Stimulated activated CD8-positive, alpha-beta memory T cell treated with anti-CD3 and anti-CD28 coated beads, Interleukin-15, amount 100 ng/mL, for 48 hours (primary cell): ENCODE measurements at regions not wholly inside any gene's neighbourhood (a gene's known extent, or its start where the extent isn't known, plus 50 kb on each side); places are given as distances from the start of the nearest gene placed in this dataset.

ENCODE experiments used
- DNase-seq, 2 donors: peaks; one replicate each; pipeline ENCODE4 v3.0.0-alpha.2; 2020; ENCODE audit warnings: low read depth in 2 of 2

DNA sequence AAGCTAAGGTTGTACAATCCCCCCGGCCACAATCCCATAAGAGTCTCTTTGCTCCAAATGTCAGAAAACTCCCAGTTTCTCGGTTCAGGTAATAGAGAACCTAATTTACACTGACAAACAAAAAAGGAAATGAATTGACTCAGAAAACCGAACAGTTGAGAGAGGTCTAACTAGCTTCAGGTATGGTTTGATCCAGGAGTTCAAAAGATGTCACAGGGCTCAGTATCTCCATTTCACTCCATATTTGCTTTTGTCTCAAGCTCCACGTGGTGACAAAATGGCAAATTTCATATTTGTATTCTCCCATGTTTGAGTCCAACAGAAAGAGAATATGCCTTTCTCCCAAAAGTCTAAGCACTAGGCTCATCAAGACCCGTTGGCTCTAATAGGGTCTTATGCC lies 117.4 kb downstream of the AXIN2 start:
- no peak for DNase-seq

DNA sequence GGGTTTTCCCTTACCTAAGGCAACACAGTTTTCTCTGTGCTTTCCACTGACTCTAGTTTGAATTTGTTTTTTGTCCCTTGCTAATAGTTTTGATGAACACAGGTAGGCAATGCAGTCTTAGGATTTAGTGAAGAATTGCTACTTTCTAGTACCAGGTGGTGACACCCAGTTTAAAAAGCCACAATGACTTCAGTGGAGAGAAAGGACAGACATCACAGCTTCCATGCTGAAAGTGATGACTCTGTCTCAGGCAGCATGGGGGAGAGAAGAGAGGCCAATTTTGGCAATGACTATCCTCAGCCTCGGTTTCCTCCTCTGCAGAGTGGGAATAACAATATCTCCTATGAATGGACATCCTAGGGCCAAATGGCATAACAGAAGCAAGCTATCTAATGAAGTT lies 118.8 kb downstream of the AXIN2 start:
- DNase-seq, result no peak

DNA sequence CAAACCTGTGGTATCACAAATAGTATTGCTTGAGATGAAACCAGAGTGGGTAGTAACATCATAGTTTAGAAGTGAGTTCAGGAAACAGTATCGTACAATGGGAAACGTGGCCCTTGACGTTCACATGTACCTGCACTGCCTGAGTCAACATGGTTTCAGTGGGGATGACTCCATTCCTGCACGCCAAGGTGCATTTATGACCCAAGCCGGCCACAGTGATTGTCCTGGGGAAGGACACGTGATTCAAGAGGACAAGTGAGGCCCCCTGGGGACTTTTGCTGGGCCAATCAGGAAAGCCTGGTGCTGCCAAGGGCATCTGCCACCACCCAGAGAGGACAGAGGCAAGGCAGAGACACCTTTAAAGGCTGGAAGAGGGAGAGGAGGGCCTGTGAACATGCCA lies 119.2 kb downstream of the AXIN2 start:
- DNase-seq, result no peak

DNA sequence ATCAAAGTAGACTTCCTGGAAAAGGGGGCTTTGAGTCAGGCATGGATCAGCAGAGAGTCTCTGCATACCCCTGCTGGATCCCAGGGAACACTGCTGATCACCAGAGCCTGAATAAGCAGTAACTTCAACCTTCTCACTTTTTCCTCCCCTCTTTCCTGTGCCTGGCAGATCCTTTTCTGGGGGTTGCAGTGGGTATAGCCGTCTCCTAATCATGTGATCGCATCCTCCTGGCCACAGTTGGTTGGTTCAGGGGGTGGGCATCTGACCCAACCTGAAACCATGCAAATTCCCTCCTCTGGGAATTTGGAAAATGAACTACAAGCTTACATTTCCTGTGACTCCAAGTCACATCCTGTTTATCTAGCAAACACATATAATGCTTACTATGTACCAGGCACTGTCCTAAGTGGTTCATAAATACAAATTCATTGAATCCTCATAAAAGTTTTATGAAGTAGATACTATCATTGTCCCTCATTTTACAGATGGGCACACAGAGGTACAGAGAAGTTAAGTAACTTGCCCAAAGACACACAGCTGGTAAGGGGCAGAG lies 120.3 kb downstream of the AXIN2 start:
- DNase-seq, result no peak

- DNase-seq, result no peak
Measured at GRCh38 chr17:65438708-65439294, 122.6 kb downstream of the AXIN2 start.

- no peak for DNase-seq
Measured at GRCh38 chr17:65438173-65438572, 123.3 kb downstream of the AXIN2 start.

GRCh38 chr17:65436871-65437270 lies 124.6 kb downstream of the AXIN2 start:
- DNase-seq, result no peak

DNA sequence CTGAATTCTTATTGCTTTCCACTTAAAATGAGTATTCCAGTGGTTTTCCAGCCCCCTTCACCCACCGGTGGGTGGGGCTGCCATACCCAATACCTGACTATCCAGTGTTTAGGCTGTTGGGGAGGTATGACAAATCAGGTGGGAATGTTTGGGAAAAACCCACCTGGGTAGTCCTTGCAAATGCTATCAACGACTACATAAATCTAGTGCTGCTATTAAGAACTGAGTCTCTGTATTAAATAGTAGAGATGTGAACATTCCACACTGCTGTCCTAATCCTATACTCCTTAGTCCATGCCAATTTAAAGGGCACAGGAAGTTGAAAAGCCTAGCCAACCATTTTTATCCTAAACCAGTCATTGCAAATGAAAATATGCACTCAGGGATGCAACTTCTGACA lies 126.6 kb downstream of the AXIN2 start:
- DNase-seq, result no peak

DNA sequence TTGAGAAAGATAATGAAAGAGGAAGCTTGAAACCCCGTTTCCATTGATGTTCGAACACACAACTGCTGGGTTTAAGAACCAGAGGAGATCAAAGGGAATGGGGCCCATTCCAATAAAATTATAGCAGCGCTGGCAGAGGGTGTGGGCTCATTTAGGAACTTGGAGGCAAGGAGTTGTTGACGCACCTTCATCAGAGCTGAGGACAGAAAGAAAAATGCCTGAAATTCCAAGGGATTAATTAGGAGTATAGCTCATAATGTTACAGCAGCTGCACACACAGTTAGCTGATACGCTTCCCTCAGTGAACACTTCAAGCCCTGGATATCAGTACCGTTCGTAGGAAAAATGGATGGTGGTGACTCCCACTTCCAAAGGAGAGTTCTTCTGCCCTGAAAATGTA lies 127.2 kb downstream of the AXIN2 start:
- no peak for DNase-seq

- DNase-seq, result no peak
Measured at GRCh38 chr17:65433592-65433991, 127.9 kb downstream of the AXIN2 start.

DNA sequence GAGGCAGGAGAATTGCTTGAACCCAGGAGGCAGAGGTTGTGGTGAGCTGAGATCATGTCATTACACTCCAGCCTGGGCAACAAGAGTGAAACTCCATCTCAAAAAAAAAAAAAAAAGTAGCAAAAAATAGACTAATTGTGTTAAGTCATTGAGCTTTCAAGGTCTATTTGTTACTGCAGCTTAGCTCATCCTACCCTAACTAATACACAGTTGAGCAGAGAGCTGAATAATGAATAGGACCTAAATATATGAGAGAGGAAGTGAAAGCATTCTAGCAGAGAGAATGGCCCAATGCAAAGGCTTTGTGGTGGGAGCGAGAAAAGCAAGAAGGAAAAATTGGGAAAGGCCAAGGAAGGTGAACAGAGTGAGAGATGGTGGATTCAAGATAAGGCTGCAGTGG lies 128.3 kb downstream of the AXIN2 start:
- no peak for DNase-seq

GRCh38 chr17:65431116-65431515 lies 130.3 kb downstream of the AXIN2 start:
- DNase-seq, result no peak

DNA sequence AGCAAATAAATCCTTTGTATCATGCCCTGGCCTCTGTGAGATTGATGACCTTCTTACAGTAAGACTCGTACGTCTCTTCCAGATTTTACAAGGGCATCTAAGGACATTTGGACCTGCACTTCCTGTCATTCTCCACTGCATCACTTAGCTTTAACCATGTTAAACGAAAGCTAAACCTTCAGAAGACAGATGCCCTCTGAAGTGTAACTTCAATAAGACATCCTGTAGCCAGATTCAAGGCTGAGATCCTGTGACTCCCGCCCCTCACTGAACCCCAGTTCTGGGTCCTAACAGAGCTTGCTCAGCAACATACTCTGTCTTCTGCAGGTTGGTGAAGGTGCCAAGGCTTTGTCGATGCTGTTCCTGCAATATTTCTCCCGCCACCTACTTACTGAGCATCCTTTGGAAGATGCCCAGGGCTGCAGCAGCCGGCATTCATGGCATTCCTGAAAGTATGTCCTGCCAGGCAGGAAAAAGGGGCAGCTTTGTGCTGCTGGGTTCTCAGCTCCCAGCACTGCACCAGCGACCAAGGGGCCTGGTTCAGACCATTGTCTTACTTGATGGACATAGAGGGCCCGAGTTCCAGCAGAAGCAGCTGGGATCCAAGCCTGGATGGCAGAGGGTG lies 131.1 kb downstream of the AXIN2 start:
- DNase-seq, result no peak

- no peak for DNase-seq
Measured at GRCh38 chr17:65423346-65424140, 137.9 kb downstream of the AXIN2 start.

DNA sequence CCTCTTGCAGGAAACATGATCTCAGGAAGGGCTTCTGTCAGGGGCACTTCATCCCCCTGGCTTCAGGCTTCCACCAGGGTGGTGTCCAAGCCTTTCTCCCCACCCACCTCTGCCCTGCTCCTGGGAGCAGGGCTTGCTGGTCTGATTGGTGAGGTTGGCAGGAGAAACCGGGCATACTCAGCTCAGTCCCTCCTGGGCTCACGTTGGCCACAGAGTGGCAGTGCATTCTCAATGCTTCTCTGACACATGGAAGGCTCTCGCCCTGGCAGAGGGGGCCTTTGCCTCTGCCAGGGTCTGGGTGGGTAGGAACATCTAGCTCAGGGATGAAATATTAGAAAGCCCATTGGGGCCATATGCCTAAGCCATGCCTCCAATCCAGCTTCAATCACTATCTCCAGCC lies 142.8 kb downstream of the AXIN2 start:
- DNase-seq, result no peak

- no peak for DNase-seq
Measured at GRCh38 chr17:65417406-65418221, 143.8 kb downstream of the AXIN2 start.

- DNase-seq, result no peak
Measured at GRCh38 chr17:65415991-65416390, 145.5 kb downstream of the AXIN2 start.

DNA sequence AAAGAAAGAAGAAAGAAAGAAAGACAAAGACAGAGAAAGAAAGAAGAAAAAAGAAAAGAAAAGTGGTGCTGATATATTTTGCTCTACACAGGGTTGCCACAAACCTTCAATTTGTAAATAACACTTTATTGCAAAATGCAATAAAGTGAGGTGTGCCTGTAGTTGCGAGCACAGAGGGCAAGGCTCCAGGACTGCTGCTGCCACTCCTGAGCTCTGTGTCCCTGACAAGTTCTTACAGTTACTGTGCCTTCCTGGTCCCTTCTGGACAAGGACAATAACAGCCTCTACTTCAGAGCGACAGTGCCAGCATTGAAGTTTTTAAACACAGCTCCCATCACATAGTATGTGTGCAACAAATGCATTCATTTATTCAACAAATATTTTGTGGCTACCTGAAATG lies 148.1 kb downstream of the AXIN2 start:
- DNase-seq, result no peak

GRCh38 chr17:65409381-65409780 lies 152.1 kb downstream of the AXIN2 start:
- no peak for DNase-seq

DNA sequence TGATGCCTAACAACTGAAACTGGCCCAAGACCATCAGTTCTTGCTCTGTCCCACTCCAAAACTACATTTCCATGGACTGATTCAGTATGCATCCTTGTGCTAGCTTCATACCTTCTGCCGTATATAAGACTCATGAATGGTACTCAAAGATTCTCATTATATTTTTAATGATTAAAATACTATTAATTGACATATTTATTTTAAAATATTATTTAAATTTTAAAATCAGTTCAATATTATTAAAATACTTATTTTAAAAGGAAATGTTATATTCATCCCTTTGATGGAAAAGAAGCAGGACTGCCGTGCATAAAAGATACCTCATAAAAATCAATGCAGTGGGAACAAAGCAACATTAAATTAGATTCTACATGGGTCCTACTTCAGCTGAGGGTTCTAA lies 153.4 kb downstream of the AXIN2 start:
- no peak for DNase-seq

DNA sequence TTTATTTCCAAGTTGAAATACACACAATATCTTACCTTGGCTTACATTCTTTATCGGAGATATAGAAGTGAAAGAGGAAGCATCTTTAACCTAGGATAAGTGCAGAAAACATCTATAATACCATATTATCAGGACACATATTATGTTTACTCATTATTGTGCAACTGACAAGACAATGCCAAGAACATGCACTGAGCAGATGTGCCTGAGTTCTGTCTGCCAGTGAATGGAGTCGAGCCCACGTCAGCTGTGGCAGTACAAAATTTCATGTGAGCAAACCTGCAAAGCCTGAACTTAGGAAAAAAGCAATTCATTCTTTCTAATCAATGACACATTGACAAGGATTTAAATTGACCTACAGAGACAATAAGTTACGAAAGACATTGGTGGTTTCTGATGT lies 154.4 kb downstream of the AXIN2 start:
- DNase-seq, result no peak

DNA sequence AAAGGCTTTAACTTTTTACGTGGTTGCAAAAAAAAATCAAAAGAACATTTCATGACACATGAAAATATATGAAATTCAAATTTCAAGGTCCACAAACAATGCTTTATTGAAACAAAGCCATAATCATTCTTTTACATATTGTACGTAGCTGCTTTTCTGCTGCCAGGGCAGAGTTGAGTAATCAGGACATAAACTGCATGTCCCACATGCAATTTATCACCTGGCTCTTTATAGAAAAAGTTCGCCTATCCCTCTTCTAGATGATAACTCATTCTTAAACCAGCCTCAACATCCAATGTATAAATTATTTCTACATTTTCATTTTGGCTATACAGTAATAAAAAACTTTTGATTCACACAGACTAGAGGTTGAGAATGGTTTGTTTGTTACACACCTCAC lies 154.9 kb downstream of the AXIN2 start:
- no peak for DNase-seq
